KG1 (cell line): ENCODE measurements at regions not wholly inside any gene's neighbourhood (a gene's known extent, or its start where the extent isn't known, plus 50 kb on each side); places are given as distances from the start of the nearest gene placed in this dataset.
"Not testable (repeated sequence)": the region's sequence is repeated elsewhere in the genome, so short reads cannot be mapped to it uniquely, and the experiment has no call there.

Source experiments
- DNase-seq: peaks from one replicate; lab custom pipeline; 2025; lab: John Stamatoyannopoulos, UW

GRCh38 chr5:86671536-86671935 lies 53.8 kb downstream of the COX7C start:
- no peak for DNase-seq

- no peak for DNase-seq
Observed at GRCh38 chr5:86674069-86674468, 56.3 kb downstream of the COX7C start.

GRCh38 chr5:86675311-86675710 lies 57.6 kb downstream of the COX7C start:
- no peak for DNase-seq

- no peak for DNase-seq
Observed at GRCh38 chr5:86679529-86679928, 61.8 kb downstream of the COX7C start.

- DNase-seq: no peak
Observed at GRCh38 chr5:86679949-86680348, 62.2 kb downstream of the COX7C start.

GRCh38 chr5:86684222-86684621 lies 66.5 kb downstream of the COX7C start:
- DNase-seq: no peak

GRCh38 chr5:86686046-86686445 lies 68.3 kb downstream of the COX7C start:
- no peak for DNase-seq

- no peak for DNase-seq
Observed at GRCh38 chr5:86688406-86688805, 70.7 kb downstream of the COX7C start.

- DNase-seq: no peak
Observed at GRCh38 chr5:86689103-86689729, 71.5 kb downstream of the COX7C start.

- no peak for DNase-seq
Observed at GRCh38 chr5:86709157-86709881, 91.6 kb downstream of the COX7C start.

- DNase-seq: no peak
Observed at GRCh38 chr5:86716121-86716520, 98.4 kb downstream of the COX7C start.

- DNase-seq: not testable (repeated sequence)
Observed at GRCh38 chr5:86731319-86732117, 113.8 kb downstream of the COX7C start.

- no peak for DNase-seq
Observed at GRCh38 chr5:86735370-86735769, 117.6 kb downstream of the COX7C start.

GRCh38 chr5:86737579-86737978 lies 119.8 kb downstream of the COX7C start:
- no peak for DNase-seq

- DNase-seq: no peak
Observed at GRCh38 chr5:86748538-86749105, 130.9 kb downstream of the COX7C start.

- no peak for DNase-seq
Observed at GRCh38 chr5:86749841-86750240, 132.1 kb downstream of the COX7C start.

- DNase-seq: no peak
Observed at GRCh38 chr5:86756839-86757238, 139.1 kb downstream of the COX7C start.

GRCh38 chr5:86757824-86758223 lies 140.1 kb downstream of the COX7C start:
- DNase-seq: no peak

GRCh38 chr5:86760661-86761060 lies 142.9 kb downstream of the COX7C start:
- no peak for DNase-seq

- DNase-seq: no peak
Observed at GRCh38 chr5:86763929-86764328, 146.2 kb downstream of the COX7C start.

GRCh38 chr5:86765778-86766502 lies 148.2 kb downstream of the COX7C start:
- DNase-seq: no peak

- no peak for DNase-seq
Observed at GRCh38 chr5:86768699-86769202, 151.0 kb downstream of the COX7C start.
